HG03457 (cell line): ENCODE measurements at regions not wholly inside any gene's neighbourhood (a gene's known extent, or its start where the extent isn't known, plus 50 kb on each side); places are given as distances from the start of the nearest gene placed in this dataset.

Experiments
- ATAC-seq: cut with Tn5 transposase; IDR thresholded peaks from one replicate; pipeline ENCODE4 v1.9.1; 2021; ENCODE audit warnings: moderate number of reproducible peaks; ENCODE audit not compliant: unreplicated experiment

- ATAC-seq: no peak
Observed at GRCh38 chr18:10269261-10269660, 185.2 kb upstream of the APCDD1 start.

GRCh38 chr18:10270151-10270571 lies 184.3 kb upstream of the APCDD1 start:
- ATAC-seq: no peak

GRCh38 chr18:10271481-10271880 lies 183.0 kb upstream of the APCDD1 start:
- ATAC-seq: no peak

GRCh38 chr18:10274301-10274700 lies 180.1 kb upstream of the APCDD1 start:
- no peak for ATAC-seq

- no peak for ATAC-seq
Observed at GRCh38 chr18:10275486-10275885, 178.9 kb upstream of the APCDD1 start.

- ATAC-seq: no peak
Observed at GRCh38 chr18:10278265-10278664, 176.2 kb upstream of the APCDD1 start.

- no peak for ATAC-seq
Observed at GRCh38 chr18:10279471-10279870, 175.0 kb upstream of the APCDD1 start.

GRCh38 chr18:10279905-10280644 lies 174.4 kb upstream of the APCDD1 start:
- ATAC-seq: no peak

- no peak for ATAC-seq
Observed at GRCh38 chr18:10284540-10285282, 169.7 kb upstream of the APCDD1 start.

GRCh38 chr18:10285283-10285640 lies 169.2 kb upstream of the APCDD1 start:
- no peak for ATAC-seq

GRCh38 chr18:10286580-10287150 lies 167.8 kb upstream of the APCDD1 start:
- ATAC-seq: no peak

- ATAC-seq: no peak
Observed at GRCh38 chr18:10289251-10289650, 165.2 kb upstream of the APCDD1 start.

GRCh38 chr18:10289951-10290637 lies 164.3 kb upstream of the APCDD1 start:
- no peak for ATAC-seq

GRCh38 chr18:10290638-10291235 lies 163.7 kb upstream of the APCDD1 start:
- ATAC-seq: no peak

- ATAC-seq: no peak
Observed at GRCh38 chr18:10291568-10291981, 162.9 kb upstream of the APCDD1 start.

GRCh38 chr18:10293966-10294365 lies 160.5 kb upstream of the APCDD1 start:
- ATAC-seq: no peak

GRCh38 chr18:10295751-10296150 lies 158.7 kb upstream of the APCDD1 start:
- ATAC-seq: no peak

GRCh38 chr18:10296491-10296890 lies 157.9 kb upstream of the APCDD1 start:
- ATAC-seq: no peak

GRCh38 chr18:10297086-10297485 lies 157.3 kb upstream of the APCDD1 start:
- ATAC-seq: no peak

- no peak for ATAC-seq
Observed at GRCh38 chr18:10298346-10298745, 156.1 kb upstream of the APCDD1 start.

- no peak for ATAC-seq
Observed at GRCh38 chr18:10299643-10300042, 154.8 kb upstream of the APCDD1 start.
